ENCODE measurements at regions not wholly inside any gene's neighbourhood (a gene's known extent, or its start where the extent isn't known, plus 50 kb on each side); places are given as distances from the start of the nearest gene placed in this dataset.
"Not testable (repeated sequence)": the region's sequence is repeated elsewhere in the genome, so short reads cannot be mapped to it uniquely, and the experiment has no call there.

DNA sequence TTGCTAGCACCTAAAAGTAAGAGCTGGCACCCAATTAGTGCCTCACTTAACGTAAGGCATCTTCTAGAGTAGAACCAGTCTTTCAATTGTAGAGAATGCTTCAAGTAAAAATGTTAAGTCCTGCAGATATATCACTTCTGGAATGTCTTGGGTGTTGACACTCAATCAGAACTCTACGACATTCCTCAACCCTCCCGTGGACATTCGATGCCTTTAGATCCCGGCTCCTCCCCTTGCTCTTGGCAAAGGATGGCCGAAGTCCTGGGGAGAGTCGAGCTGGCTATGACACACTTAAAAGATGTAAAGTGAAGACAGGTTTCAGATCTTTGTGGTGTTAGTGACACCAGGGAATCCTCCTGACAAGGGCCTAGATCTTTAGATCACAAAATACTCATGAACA is 87.5 kb upstream of the ERCC6L2 start:
- FAIRE-seq, result no peak
- DNase-seq (ENCODE audit: insufficient read length, low spot score), result no peak

GRCh38 chr9:95785209-95785608 is 90.3 kb upstream of the ERCC6L2 start:
- FAIRE-seq, result no peak
- no peak for DNase-seq (ENCODE audit: insufficient read length, low spot score)

GRCh38 chr9:95784318-95784717 is 91.2 kb upstream of the ERCC6L2 start:
- FAIRE-seq (no peak), DNase-seq (ENCODE audit: insufficient read length, low spot score) (no peak)

DNA sequence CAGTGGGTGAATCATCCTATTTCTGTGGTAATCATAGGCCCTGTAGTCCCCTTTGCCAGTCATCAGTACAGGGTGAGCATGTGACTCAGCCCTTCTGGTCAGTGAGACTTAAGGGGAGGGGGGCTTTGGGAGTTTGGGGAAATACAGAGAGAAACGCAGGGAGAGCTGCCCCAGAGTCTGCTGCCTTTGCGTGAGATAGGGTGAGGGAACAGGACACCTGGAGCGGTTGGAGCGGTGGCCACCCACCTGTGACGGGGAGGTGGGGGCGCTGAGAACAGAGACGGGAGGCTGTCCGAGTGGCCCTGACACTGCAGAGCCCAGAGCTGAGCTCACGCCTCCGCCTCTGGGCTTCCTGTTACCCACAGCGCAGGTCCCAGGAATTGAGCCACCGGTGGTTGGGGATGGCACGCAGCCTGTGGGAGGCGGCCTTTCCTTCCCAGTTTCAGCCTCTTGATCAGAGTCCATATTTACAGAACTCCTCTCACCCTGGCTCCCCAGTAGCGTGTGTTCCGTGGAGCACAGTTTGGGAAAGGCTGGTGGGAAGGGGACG is 92.0 kb upstream of the ERCC6L2 start:
- DNase-seq (ENCODE audit: insufficient read length, low spot score), result no peak
- FAIRE-seq, result no peak

DNA sequence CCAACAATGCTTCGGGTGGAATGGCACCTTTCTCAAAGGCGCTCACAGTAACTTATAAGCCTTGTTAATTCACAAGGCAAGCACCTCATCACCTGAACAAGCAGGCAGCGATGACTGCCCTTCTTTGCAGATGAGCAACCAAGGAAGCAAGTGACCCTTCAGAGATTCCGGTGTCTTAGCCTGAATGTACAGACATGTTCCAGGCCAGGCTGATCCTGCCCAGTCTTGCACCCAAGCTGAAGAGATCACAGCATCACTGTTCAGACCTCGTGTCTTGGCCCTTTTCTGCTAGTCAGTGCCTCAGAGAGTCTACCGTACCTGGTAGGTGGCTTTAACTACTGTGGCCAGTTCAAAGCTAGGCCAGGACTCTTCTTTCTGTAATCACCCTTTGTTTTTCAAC is 94.7 kb upstream of the ERCC6L2 start:
- DNase-seq (ENCODE audit: insufficient read length, low spot score) (no peak), FAIRE-seq (no peak)

DNA sequence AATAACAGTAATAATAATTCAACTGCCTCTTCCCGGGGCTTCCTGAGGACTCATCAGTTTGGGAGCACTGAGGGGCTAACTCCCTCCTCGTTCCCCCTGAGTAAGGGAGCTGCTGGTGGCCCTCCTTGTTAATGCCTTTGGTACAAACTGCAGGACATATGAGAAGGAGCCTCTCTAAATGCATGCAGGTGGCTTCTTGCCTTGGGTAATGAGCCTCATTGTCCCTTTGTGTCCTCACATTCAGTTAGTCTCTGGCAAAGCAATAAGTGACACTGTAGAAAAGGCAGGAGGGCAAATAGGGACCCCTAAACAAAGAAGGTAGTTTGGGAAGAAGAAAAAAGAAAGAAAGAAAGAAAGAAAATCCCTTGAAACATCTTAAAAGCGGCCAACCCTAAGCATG is 95.4 kb upstream of the ERCC6L2 start:
- no peak for DNase-seq (ENCODE audit: insufficient read length, low spot score)
- FAIRE-seq, result no peak

DNA sequence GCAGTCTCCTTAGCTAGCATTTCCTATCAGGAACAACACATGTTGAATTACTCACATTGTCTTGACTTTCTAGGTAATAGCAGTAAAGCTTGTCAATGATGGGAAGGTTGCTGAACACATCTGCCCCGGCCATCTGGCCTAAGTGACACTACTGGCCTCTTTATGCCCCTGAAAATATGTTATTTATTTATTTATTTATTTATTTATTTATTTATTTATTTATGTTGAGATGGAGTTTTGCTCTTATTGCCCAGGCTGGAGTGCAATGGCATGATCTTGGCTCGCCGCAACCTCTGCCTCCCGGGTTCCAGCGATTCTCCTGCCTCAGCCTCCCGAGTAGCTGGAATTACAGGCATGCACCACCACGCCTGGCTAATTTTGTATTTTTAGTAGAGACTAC is 95.9 kb upstream of the ERCC6L2 start:
- DNase-seq (ENCODE audit: insufficient read length, low spot score); FAIRE-seq: not testable (repeated sequence)

DNA sequence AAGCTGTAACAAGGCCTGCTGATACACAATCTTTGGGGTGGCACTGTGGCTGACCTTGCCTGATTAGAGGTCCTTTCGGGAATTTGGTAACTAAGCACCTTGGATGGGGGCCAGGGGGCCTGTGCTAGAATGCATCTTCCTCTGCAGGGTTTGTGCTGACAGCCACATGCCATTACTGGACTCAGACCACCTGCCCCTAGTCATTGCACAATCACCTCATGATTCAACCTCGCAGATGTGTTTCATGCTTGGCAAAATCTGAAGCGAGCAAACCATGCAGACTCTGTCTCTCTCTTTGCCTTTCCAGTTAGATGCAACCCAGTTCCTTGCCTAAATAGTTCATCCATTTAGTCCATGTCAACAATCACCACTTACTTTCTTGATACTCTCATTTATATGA is 96.5 kb upstream of the ERCC6L2 start:
- FAIRE-seq, result no peak
- DNase-seq (ENCODE audit: insufficient read length, low spot score), result no peak

GRCh38 chr9:95777136-95777535 is 98.4 kb upstream of the ERCC6L2 start:
- DNase-seq (ENCODE audit: insufficient read length, low spot score), result no peak
- FAIRE-seq, result no peak

DNA sequence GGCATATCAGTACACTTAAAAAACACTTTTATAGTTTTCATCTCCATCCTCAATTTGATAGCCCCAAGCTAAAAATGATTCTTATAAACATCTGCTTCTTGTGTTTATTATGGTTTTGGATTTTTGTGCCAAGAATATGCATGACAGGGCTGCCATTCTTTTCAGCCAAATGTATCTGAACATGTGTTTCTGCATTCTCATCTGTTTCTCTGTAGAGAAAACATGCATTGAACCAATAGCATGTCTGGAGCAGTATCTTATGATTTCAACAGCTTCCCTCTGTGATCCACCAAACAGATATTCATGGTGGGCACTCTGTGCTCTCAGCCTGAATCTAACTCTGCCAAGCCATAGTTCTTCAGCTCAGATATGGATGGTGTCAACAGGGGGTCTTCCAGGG is 99.3 kb upstream of the ERCC6L2 start:
- no peak for DNase-seq (ENCODE audit: insufficient read length, low spot score)
- FAIRE-seq, result no peak

- DNase-seq (ENCODE audit: insufficient read length, low spot score) (no peak), FAIRE-seq (no peak)
Measured at GRCh38 chr9:95775191-95775590, 100.3 kb upstream of the ERCC6L2 start.

- no peak for FAIRE-seq
- no peak for DNase-seq (ENCODE audit: insufficient read length, low spot score)
Measured at GRCh38 chr9:95773053-95773418, 102.5 kb upstream of the ERCC6L2 start.

DNA sequence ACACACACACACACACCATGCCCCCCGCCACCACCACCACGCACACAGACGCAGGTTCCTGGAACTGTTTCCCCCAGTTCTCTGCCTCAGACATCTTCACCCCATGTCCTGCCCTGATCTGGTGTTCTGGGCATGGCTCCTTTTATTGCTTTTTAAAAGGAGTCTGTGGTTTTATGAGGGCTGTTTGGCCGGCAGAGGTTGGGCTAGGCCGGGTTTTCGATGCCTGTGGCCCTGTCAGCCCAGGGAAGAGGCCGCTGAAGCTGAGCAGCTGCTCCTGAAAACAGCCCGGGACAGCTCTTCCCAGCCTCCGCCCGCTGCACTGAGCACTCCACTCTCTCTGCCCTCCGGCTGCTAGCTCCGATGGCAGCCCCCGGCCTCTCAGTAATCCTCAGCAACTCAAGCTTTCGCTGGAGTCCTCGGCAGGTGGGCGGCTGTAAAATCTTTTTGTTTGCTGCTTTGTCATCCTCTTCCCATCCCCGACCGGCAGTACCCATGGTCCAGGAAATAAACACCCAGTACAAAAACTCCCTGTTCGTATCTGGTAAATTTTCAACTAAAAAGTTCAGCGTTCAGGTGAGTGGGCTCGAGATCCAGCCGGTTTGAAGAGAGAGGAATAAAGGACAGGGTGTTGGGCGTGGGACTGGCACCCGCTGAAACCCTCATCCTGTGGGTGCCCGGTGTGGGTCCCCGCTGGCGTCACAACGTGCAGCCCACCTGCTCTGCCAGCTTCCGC is 103.0 kb upstream of the ERCC6L2 start:
- no peak for FAIRE-seq
- no peak for DNase-seq (ENCODE audit: insufficient read length, low spot score)

GRCh38 chr9:95771556-95772246 is 103.8 kb upstream of the ERCC6L2 start:
- DNase-seq (ENCODE audit: insufficient read length, low spot score) (no peak), FAIRE-seq (no peak)

- no peak for FAIRE-seq
- DNase-seq (ENCODE audit: insufficient read length, low spot score), result no peak
Measured at GRCh38 chr9:95770653-95771131, 104.8 kb upstream of the ERCC6L2 start.

DNA sequence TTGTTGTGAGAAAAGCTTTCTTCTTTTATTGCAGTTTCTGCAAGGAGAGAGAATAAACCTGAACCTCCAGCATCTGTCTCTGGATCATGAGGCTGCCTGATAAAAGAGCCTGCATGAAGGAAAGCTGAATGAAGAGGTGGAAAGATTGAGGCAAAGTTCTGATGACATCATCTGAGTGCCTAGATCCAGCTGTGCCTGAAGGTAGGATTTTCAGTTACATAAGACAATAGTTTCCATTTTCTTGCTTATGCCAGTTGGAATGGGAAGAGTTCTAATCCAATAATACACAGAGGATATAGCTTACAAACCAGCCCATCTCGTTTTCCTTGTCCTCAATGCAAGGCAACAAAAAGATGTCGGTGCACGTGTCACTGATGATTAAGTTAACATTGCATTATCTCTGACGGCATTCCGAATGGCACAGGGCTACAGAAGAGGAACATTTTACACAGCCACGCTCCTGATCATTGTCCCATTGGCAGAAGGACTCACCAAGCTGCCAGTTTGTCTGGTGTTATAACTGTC is 105.5 kb upstream of the ERCC6L2 start:
- FAIRE-seq, result no peak

DNA sequence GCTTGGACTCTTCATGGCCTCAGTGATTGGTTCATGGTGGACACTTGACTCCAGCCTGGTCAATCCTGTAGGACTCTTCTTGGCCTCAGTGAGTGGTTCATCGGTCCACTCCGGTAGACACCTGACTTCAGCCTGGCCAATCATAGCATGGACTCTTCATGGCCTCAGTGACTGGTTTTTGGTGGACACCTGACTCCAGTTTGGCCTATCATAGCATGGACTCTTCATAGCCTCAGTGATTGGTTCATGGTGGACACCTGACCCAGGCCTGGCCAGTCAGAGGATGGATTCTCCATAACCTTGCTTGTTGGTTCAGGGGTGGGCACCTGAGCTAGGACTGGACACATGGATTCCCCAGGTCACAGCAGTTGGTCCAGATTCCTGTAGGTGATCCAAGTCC is 106.0 kb upstream of the ERCC6L2 start:
- DNase-seq (ENCODE audit: insufficient read length, low spot score), result no peak
- no peak for FAIRE-seq

More for the DNA sequence above, 105.5 kb upstream of the ERCC6L2 start:
- DNase-seq (ENCODE audit: insufficient read length, low spot score), result no peak

GRCh38 chr9:95766906-95767305 is 108.6 kb upstream of the ERCC6L2 start:
- no peak for FAIRE-seq
- no peak for DNase-seq (ENCODE audit: insufficient read length, low spot score)

DNA sequence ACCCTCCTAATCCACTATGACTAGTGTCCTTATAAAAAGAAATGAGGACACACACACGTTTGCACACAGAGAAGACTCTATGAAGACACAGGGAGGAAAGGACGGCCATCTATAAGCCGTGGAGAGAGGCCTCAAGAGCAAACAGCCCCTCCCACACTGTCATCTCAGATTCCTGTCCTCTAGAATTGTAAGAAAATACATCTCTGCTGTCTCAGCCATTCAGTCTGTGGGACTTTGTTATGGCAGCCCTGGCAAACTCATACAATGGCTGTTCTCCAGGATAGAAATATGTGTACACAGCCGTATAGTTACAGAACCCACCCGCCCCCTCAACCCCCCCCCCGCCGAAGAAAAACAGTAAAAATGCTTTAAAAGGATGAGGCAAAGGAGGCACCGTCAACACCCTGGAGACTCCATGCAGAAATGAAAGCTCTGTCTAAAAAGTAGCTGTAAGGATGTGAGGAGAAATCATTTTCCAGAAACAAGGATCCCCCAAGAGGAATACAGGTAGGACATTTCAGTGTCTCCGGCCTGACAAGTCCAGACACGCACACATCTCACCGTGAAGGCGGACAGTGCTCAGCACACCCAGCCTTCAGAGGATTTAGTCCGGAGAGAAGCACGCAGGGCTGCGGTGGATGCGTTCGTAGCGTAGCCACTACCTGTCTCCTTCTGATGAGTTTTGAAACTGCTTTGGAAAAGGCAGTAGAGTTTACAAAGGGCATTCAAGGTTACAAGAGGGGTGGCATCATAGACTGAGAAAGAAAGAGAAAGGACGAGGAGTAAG is 110.8 kb upstream of the ERCC6L2 start:
- DNase-seq (ENCODE audit: insufficient read length, low spot score) (no peak), FAIRE-seq (no peak)

- DNase-seq (ENCODE audit: insufficient read length, low spot score) (no peak), FAIRE-seq (no peak)
Measured at GRCh38 chr9:95763983-95764382, 111.5 kb upstream of the ERCC6L2 start.

DNA sequence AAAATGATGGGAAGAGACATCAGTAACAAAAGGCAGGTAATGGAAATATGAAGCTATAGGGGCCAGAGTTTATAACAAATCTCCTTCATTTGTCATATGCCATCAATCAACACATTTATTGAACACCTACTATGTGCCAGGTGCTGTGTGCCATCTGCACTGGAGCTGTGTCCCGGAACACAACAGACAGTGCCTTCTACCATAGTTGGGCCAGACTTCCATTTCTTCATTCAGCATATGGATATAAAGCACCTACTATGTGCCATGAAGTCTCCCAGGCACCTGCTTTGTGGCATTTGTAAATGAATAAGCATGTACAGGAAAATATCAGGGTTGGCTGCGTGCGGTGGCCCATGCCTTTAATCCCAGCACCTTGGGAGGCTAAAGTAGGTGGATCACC is 112.5 kb upstream of the ERCC6L2 start:
- FAIRE-seq, result no peak
- DNase-seq (ENCODE audit: insufficient read length, low spot score), result no peak

Measured in GM19239 (cell line).